HG03108 (cell line): ENCODE measurements at regions not wholly inside any gene's neighbourhood (a gene's known extent, or its start where the extent isn't known, plus 50 kb on each side); places are given as distances from the start of the nearest gene placed in this dataset.

ENCODE experiments used
- ATAC-seq: cut with Tn5 transposase; IDR thresholded peaks from one replicate; pipeline ENCODE4 v1.9.1; 2021; ENCODE audit warnings: moderate library complexity; ENCODE audit not compliant: unreplicated experiment

DNA sequence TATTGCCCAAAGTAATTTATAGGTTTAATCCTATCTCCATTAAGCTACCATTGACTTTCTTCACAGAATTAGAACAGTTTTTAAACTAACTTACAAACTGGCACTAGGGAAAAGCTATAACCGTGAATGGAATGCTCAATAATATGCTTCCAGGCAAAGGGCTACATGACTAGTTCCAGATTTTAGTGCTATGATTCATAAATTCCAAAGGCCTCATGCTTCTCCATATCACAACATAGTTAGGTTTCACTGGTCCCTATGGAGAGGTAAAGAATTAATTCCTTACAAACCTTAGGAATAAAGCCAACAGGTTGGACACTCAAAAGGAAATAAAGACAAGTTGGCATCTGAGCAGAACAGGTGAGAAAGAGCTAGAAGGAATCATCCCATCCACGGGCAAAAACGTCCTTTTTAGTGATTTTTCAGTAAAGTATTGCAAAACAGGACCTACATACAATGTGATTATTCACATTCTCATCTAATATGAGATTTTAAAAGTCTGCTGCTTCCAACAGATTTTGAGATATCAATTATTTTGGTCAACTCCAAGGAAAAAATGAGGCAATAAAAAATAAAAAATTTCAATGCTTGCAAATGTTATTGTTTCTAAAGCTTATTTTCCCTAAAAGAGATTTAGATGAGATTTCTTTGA, 97.0 kb upstream of the TARS1 start:
- ATAC-seq, result no peak

DNA sequence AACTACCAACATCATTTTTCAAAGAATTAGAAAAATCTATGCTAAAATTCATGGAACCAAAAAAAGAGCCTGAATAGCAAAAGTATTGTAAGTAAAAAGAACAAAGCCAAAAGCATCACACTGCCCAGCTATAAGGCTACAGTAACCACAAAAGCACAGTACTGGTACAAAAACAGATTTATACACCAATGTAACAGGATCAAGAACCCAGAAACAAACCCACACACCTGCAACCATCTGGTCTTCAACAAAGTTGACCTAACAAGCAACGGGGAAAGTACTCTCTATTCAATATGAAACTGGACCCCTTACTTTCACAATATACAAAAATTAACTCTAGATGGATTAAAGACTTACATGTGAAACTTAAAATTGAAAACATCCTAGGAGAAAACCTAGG, 94.2 kb upstream of the TARS1 start:
- no peak for ATAC-seq

DNA sequence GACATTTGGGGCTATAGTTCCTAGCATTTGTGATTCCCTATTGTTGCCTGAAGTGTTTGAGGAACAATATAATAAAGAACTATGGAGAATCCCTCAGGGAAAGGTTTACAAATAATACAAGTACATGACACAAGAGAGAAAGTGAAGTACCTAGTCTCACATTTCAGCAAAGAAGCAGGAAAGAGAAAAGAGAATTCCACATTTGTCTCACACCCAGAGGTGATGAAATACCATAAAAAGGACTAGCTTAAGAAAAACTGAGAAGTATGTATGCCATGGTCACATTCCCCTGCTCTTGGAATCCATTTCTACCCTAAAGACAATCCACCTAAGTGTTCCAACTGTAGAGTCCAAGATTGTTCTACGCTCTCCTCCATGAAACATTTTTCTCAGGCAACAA, 79.0 kb upstream of the TARS1 start:
- ATAC-seq, result no peak

DNA sequence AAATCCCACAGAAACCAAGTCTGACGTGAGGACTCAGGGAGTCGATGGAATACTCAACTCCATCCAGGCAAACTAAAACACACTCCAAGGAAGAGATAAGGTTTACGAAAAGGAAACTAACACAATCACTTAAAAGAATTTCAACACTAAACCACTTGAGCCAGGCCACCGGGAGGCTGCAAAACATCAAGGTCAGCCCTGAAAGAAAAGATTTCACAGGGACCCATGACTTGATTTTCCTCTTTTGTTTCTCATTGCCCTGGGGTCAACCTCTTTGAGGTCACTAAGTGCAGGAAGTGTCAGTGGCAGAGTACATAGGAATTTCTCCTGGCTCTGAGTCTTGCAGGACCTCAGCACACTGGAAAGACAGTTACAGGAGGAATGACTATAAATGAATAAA, 77.8 kb upstream of the TARS1 start:
- no peak for ATAC-seq

DNA sequence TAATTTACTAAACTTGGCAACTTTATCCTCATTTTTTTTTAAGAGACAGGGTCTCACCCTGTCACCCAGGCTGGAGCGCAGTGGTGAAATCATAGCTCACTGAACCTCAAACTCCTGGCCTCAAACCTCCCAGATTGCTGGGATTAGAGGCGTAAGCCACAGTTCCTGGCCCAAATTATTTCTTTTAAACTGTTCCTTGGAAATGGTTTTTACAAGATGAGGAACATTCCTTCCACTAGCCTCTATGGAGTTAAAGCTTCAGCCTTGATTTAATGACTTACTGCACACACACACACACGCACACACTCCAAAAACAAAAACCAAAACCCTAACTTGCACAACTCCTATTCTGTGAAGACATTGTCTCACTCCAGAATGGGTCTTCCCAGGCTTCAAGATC, 77.2 kb upstream of the TARS1 start:
- ATAC-seq, result no peak

DNA sequence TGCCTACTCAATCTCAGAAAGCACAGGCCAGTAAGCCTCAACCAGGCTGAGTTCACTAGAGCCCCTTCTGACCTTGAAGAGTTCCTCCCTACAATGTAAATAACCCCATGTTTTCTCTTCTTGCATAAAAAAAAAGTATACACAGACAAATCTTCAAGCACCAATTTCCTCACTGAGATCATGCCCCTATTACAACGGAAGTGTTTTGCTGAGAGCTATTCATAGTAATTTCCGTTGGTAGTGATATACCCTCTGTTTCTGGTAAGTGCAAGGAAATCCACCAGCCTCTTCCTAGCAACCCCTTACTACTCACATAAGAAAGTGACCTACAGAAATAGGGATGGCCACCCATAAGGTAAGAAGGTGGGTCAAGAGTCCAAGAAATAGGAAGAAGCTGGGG, 76.4 kb upstream of the TARS1 start:
- no peak for ATAC-seq

DNA sequence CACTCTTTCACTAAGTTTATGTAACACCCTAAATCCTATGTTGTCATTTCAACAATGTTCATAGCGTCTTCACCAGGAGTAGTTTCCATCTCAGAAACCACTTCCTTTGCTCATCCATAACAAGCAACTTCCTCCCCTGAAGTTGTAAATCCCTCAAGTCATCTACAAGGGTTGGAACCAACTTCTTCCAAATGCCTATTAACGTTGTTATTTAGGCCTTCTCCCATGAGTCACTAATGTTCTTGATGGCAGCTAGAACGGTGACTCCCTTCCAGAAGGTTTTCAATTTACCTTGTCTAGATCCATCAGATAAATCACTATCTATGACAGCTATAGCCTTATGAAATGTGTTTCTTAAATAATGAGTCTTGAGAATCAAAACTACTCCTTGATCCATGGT, 73.3 kb upstream of the TARS1 start:
- ATAC-seq, result no peak

DNA sequence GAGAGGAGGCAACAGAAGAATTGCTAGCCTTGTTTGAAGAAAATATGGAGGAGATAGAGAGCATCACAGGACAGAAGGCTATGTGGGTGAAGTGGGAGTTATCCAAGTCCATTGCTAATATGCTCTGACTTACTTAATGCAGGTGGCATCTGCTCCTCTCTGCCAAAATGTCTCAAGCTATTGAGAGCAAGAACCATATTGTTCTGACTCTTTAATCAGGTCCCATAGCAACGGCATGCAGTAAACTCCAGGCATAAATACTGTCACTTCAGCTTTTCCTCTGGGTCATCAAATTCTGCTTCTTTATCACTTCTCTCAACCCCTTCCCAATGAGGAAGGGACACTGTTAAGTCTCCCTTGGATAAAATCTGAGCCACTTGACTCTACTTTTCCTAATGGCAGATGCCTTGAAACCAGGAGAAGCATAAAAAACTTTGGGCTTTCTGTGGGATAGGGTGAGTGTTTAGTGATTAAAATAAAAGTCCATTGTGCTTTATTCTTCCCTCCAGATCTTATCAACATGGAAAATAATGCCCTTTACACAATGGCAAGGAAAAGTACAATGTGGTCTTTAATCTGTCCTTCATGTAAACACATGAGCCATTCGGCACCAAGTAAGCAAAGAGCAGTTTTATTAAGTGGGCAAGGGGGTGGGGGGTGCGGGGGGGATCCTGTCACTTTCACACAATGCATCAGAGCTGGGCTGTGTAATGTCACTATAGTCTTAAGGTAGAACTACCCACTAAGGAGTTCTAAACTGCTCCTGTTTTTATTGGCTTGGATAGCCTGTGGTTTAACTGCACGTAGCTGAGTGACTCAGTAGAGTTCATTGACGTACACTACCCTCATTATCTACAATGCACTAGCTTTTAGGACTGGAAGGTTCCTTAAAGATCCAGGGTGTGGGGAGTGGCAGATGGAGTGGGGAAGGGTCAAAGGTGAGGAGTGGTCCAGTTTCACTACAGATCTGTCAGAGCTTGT, 71.0 kb upstream of the TARS1 start:
- ATAC-seq, result no peak

DNA sequence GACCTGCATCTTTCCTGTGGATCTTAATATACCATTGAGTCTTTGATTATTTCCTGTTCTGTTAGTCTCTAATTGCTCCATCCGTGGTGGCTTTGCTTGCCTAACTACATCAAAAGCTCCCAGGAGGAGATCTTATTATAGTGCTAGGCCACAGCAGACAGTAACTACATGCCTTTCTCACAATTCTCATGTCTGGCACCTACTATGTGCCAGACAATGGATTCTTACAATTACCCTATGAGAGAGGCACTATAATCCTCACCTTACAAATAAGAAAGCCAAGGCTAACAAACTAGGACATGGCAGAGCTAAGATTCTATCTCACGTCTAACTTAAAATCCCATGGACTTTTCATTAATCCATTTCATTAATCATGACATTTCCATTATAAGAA, 70.3 kb upstream of the TARS1 start:
- ATAC-seq, result no peak

DNA sequence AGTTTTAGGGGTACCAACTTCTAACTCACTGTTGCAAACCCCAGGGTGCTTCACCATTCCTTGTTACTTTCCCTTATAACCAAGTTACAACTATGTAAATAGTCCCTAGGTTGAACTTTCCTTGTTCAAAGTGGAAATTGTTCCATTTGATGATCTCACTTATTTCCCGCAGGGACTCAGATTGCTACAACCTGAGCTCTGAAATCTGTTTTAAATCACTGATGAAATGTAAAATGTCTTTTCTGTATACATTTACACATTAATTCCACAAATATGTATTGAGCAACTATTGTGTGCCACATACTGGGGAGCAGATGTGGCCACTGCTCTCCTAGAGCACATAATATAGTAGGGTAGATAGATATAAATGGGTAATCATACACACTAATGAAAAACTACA, 69.1 kb upstream of the TARS1 start:
- ATAC-seq, result no peak

DNA sequence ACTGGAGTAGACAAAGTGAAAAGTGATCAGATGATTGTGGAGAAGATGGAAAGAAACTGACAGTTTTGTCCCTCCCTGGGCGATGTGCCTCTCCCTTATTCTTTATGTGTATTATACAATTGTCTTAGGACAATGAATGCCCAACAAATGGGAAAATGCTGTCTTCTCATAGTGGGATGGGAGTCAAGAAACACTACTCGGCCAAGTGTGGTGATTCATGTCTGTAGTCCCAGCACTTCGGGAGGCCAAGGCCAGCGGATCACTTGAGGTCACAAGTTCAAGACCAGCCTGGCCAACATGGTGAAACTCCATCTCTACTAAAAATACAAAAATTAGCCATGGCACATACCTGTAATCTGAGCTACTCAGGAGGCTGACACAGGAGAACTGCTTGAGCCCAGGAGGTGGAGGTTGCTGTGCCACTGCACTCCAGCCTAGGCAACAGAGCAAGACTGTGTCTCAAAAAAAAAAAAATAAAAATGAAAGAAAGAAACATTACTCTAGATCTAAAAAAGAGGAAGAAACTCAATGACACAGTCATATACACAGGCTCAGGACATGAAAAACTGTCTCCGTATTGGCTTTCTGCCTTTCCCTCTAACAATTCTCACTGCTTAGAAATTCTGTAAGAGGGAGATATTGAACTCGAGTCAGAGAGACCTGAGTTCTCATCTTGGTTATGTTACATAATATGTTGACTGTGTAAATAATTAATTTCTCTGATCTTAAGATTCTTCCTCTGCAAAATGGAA, 67.9 kb upstream of the TARS1 start:
- no peak for ATAC-seq

DNA sequence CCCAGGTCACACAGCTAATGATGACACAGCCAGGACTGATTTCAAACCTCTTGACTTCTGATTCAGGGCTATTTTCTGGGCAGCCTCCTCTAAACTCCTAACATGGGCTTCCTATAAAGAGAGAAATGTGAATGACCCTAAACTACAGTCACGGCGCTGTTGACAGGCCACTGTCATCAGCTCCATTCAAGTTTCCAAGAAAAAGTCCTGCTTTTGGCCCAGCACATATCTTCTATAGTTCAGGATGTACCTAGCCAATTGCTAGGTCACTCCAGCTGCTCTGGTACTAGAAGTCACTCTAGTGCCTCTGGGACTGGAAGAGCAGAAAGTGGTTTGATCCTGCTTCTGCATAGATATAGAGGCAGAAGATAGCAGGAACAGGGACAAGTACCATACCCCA, 64.9 kb upstream of the TARS1 start:
- no peak for ATAC-seq

DNA sequence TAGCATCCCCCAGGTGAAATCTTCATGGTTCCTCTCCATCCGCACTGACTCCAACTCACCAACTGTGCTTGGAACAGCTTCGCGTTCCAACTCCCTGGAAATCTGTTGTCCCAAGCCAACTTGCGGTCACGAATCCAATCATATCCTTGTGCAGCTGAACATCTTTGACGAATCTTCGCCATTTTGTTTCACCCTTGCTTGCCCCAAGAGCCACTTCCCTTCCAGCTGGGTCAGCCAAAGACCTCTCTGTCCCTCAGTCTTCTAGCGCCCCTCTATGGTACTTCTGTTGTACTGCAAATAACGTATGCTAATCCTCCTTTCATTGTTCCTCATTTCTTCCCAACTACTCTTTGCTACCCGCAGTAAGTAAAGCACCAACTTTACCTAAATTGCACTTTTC, 61.0 kb upstream of the TARS1 start:
- ATAC-seq, result no peak

DNA sequence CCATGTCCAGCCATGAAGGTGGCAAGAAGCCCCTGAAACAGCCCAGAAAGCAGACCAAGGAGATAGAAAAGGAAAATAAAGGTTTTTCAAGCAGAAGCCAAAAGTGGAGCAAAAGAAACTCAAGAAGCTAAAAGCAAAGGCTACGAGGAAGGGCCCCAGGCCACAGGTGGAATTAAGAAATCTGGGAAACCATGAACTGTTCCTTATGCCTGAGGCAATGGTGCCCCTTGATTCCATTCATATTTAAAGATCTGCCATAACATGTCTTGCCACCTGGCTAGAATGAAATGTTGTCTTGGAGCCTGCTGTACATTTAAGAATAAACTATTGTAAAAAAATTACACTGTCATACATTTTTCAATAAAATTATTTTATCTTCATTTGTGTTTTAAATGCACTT, 59.5 kb upstream of the TARS1 start:
- ATAC-seq, result no peak
